ENCODE measurements at regions not wholly inside any gene's neighbourhood (a gene's known extent, or its start where the extent isn't known, plus 50 kb on each side); places are given as distances from the start of the nearest gene placed in this dataset.

GRCh38 chr4:181106398-181106797 lies 1136.8 kb upstream of the TENM3 start:
- Histone ChIP-seq H3K9me3 (ENCODE audit: low read depth, low read length, poor library complexity, severe bottlenecking) (no peaks in the 10 kb centered on the region), H3K27ac (ENCODE audit: low read depth, low read length, poor library complexity, severe bottlenecking) (no peak overlapping the region), H3K4me3 (ENCODE audit: low read depth, low read length, poor library complexity, severe bottlenecking) (no peak overlapping the region), H3K4me1 (ENCODE audit: insufficient read depth, low read length, poor library complexity, severe bottlenecking) (no peaks in the 10 kb centered on the region), H3K36me3 (ENCODE audit: insufficient read depth, low read length, poor library complexity, severe bottlenecking) (no peaks in the 10 kb centered on the region), H3K27me3 (replicated peaks; ENCODE audit: insufficient read depth, low read depth, low read length, poor library complexity) (no peaks in the 10 kb centered on the region)
- no peak for DNase-seq (ENCODE audit: low spot score)
- CTCF ChIA-PET: no interaction called here
- BruUV-seq (replicated peaks): no TSS peak
- intact Hi-C loops (cut with micrococcal nuclease; ENCODE audit: unreplicated experiment): no loop called here
- POLR2A ChIA-PET (ENCODE audit: low non-redundant PET): no interaction called here
- TF ChIP-seq EZH2 (IDR thresholded peaks at IDR 0.05; ENCODE audit: borderline replicate concordance, low read depth, low read length, poor library complexity, severe bottlenecking) (no peak), CTCF (conservative IDR thresholded peaks at IDR 0.05; ENCODE audit: low read depth, low read length) (no peak)

- CTCF ChIA-PET: no interaction called here
- Histone ChIP-seq H3K9me3 (ENCODE audit: low read depth, low read length, poor library complexity, severe bottlenecking) (no peaks in the 10 kb centered on the region), H3K4me1 (ENCODE audit: insufficient read depth, low read length, poor library complexity, severe bottlenecking) (no peaks in the 10 kb centered on the region), H3K36me3 (ENCODE audit: insufficient read depth, low read length, poor library complexity, severe bottlenecking) (no peaks in the 10 kb centered on the region), H3K4me3 (ENCODE audit: low read depth, low read length, poor library complexity, severe bottlenecking) (no peak overlapping the region), H3K27me3 (replicated peaks; ENCODE audit: insufficient read depth, low read depth, low read length, poor library complexity) (no peaks in the 10 kb centered on the region), H3K27ac (ENCODE audit: low read depth, low read length, poor library complexity, severe bottlenecking) (no peak overlapping the region)
- BruUV-seq (replicated peaks): no TSS peak
- DNase-seq (ENCODE audit: low spot score): peak; percentile 11
- intact Hi-C loops (cut with micrococcal nuclease; ENCODE audit: unreplicated experiment): no loop called here
- TF ChIP-seq EZH2 (IDR thresholded peaks at IDR 0.05; ENCODE audit: borderline replicate concordance, low read depth, low read length, poor library complexity, severe bottlenecking): no peak
- no peak for TF ChIP-seq CTCF (conservative IDR thresholded peaks at IDR 0.05; ENCODE audit: low read depth, low read length)
- POLR2A ChIA-PET (ENCODE audit: low non-redundant PET): no interaction called here
Measured at GRCh38 chr4:181108237-181108636, 1135.0 kb upstream of the TENM3 start.

GRCh38 chr4:181119186-181119585 lies 1124.0 kb upstream of the TENM3 start:
- TF ChIP-seq EZH2 (IDR thresholded peaks at IDR 0.05; ENCODE audit: borderline replicate concordance, low read depth, low read length, poor library complexity, severe bottlenecking) (no peak), CTCF (conservative IDR thresholded peaks at IDR 0.05; ENCODE audit: low read depth, low read length) (no peak)
- CTCF ChIA-PET: no interaction called here
- POLR2A ChIA-PET (ENCODE audit: low non-redundant PET): no interaction called here
- intact Hi-C loops (cut with micrococcal nuclease; ENCODE audit: unreplicated experiment): no loop called here
- H3K27ac ChIP-seq (ENCODE audit: low read depth, low read length, poor library complexity, severe bottlenecking): no peak overlapping the region
- no peaks in the 10 kb centered on the region for H3K36me3 ChIP-seq (ENCODE audit: insufficient read depth, low read length, poor library complexity, severe bottlenecking)
- H3K9me3 ChIP-seq (ENCODE audit: low read depth, low read length, poor library complexity, severe bottlenecking): no peaks in the 10 kb centered on the region
- H3K4me3 ChIP-seq (ENCODE audit: low read depth, low read length, poor library complexity, severe bottlenecking): no peak overlapping the region
- no TSS peak for BruUV-seq (replicated peaks)
- H3K27me3 ChIP-seq (replicated peaks; ENCODE audit: insufficient read depth, low read depth, low read length, poor library complexity): peaks cover 20% of the 10 kb centered on the region
- no peak for DNase-seq (ENCODE audit: low spot score)
- no peaks in the 10 kb centered on the region for H3K4me1 ChIP-seq (ENCODE audit: insufficient read depth, low read length, poor library complexity, severe bottlenecking)
